Adrenal gland (tissue), 5 donors: ENCODE measurements at regions not wholly inside any gene's neighbourhood (a gene's known extent, or its start where the extent isn't known, plus 50 kb on each side); places are given as distances from the start of the nearest gene placed in this dataset.

Experiments
- CTCF ChIP-seq, 6 experiments: fragments of 450-650 bp in 4 of 6; fragments of 200-600 bp in 2 of 6; sonication (generic) in 1 of 6; IDR thresholded peaks; 1 replicate in 5 of 6; 2 replicates in 1 of 6; pipeline versions ENCODE4 v1.5.1 to v1.8.0; 2016 to 2021; ENCODE audit warnings: antibody characterized with exemption in 6 of 6, mild to moderate bottlenecking in 2 of 6, moderate library complexity in 1 of 6
- POLR2A ChIP-seq, 2 donors: fragments of 450-650 bp; IDR thresholded peaks; one replicate each; pipeline ENCODE4 v1.6.1; 2017; ENCODE audit warnings: antibody characterized with exemption in 2 of 2, mild to moderate bottlenecking in 2 of 2, moderate library complexity in 1 of 2
- donor health status: DM: no; HTN: no; CAD: no.

GRCh38 chr16:66144641-66145040 is 221.8 kb upstream of the CDH5 start:
- TF ChIP-seq CTCF (IDR thresholded peaks at IDR 0.05) (no peak), POLR2A (IDR thresholded peaks at IDR 0.05) (no peak)
